Loucy (cell line): ENCODE measurements at regions not wholly inside any gene's neighbourhood (a gene's known extent, or its start where the extent isn't known, plus 50 kb on each side); places are given as distances from the start of the nearest gene placed in this dataset.

Experiments
- CTCF ChIP-seq: fragments of 200-600 bp; sonication (generic); conservative IDR thresholded peaks from 2 replicates; pipeline ENCODE4 v1.5.1; 2014; ENCODE audit warnings: mild to moderate bottlenecking, antibody characterized with exemption, low read length
- EZH2phosphoT487 ChIP-seq: fragments of 200-600 bp; IDR thresholded peaks from 2 replicates; pipeline ENCODE4 v1.6.1; 2018; ENCODE audit warnings: antibody characterized with exemption, mild to moderate bottlenecking, moderate library complexity, borderline replicate concordance

GRCh38 chr1:234743791-234744611, 134.0 kb upstream of the IRF2BP2 start:
- TF ChIP-seq CTCF (no peak), EZH2phosphoT487 (no peak)
